Fibroblast of gingiva (primary cell): ENCODE measurements at regions not wholly inside any gene's neighbourhood (a gene's known extent, or its start where the extent isn't known, plus 50 kb on each side); places are given as distances from the start of the nearest gene placed in this dataset.
"Not testable (repeated sequence)": the region's sequence is repeated elsewhere in the genome, so short reads cannot be mapped to it uniquely, and the experiment has no call there.

Source experiments
- DNase-seq: peaks from one replicate; pipeline ENCODE4 v3.0.0-alpha.2; 2011; ENCODE audit warnings: low read depth

- no peak for DNase-seq
These were observed 97.8 kb upstream of the SLC35G4 start for GRCh38 chr18:11511434-11512095.

- DNase-seq: no peak
These were observed 102.5 kb upstream of the SLC35G4 start for GRCh38 chr18:11506856-11507255.

GRCh38 chr18:11505993-11506392, 103.4 kb upstream of the SLC35G4 start:
- no peak for DNase-seq

- no peak for DNase-seq
These were observed 104.4 kb upstream of the SLC35G4 start for GRCh38 chr18:11504962-11505361.

- no peak for DNase-seq
These were observed 107.0 kb upstream of the SLC35G4 start for GRCh38 chr18:11502368-11502767.

- no peak for DNase-seq
These were observed 108.0 kb upstream of the SLC35G4 start for GRCh38 chr18:11501352-11501751.

GRCh38 chr18:11500153-11501122, 109.0 kb upstream of the SLC35G4 start:
- peak; percentile 93 for DNase-seq

GRCh38 chr18:11498821-11499220, 110.6 kb upstream of the SLC35G4 start:
- peak; percentile 49 for DNase-seq

- peak; percentile 77 for DNase-seq
These were observed 111.8 kb upstream of the SLC35G4 start for GRCh38 chr18:11497585-11497984.

- DNase-seq: no peak
These were observed 112.7 kb upstream of the SLC35G4 start for GRCh38 chr18:11496526-11497172.

GRCh38 chr18:11495441-11495840, 114.0 kb upstream of the SLC35G4 start:
- no peak for DNase-seq

- DNase-seq: peak; percentile 25
These were observed 115.3 kb upstream of the SLC35G4 start for GRCh38 chr18:11494107-11494506.

- DNase-seq: no peak
These were observed 120.0 kb upstream of the SLC35G4 start for GRCh38 chr18:11489266-11489899.

GRCh38 chr18:11488175-11488574, 121.2 kb upstream of the SLC35G4 start:
- DNase-seq: no peak

GRCh38 chr18:11487390-11487789, 122.0 kb upstream of the SLC35G4 start:
- no peak for DNase-seq

- DNase-seq: no peak
These were observed 127.1 kb upstream of the SLC35G4 start for GRCh38 chr18:11482271-11482670.

- DNase-seq: no peak
These were observed 128.7 kb upstream of the SLC35G4 start for GRCh38 chr18:11480692-11481091.

- DNase-seq: not testable (repeated sequence)
These were observed 130.4 kb upstream of the SLC35G4 start for GRCh38 chr18:11479031-11479430.

GRCh38 chr18:11470941-11471340, 138.5 kb upstream of the SLC35G4 start:
- DNase-seq: no peak

- no peak for DNase-seq
These were observed 140.8 kb upstream of the SLC35G4 start for GRCh38 chr18:11468617-11469016.

GRCh38 chr18:11468120-11468519, 141.3 kb upstream of the SLC35G4 start:
- no peak for DNase-seq

- DNase-seq: no peak
These were observed 141.8 kb upstream of the SLC35G4 start for GRCh38 chr18:11467611-11468010.
